ENCODE measurements at regions not wholly inside any gene's neighbourhood (a gene's known extent, or its start where the extent isn't known, plus 50 kb on each side); places are given as distances from the start of the nearest gene placed in this dataset.

GRCh38 chr18:45383228-45383627, 232.0 kb upstream of the SLC14A2 start:
- TF ChIP-seq CTCF (IDR thresholded peaks at IDR 0.05) (no peak), MEF2A (IDR thresholded peaks at IDR 0.05; ENCODE audit: borderline replicate concordance, low read depth) (no peak), RCOR1 (IDR thresholded peaks at IDR 0.05; ENCODE audit: low read length) (no peak), CHD2 (IDR thresholded peaks at IDR 0.05; ENCODE audit: low read length, partially characterized antibody) (no peak), YY1 (IDR thresholded peaks at IDR 0.05; ENCODE audit: low read depth) (no peak), RFX5 (IDR thresholded peaks at IDR 0.05; ENCODE audit: low read length) (no peak), POLR2AphosphoS5 (IDR thresholded peaks at IDR 0.05; ENCODE audit: low read depth, low read length) (no peak)

All from SK-N-SH (cell line).